Endothelial cell of hepatic sinusoid (primary cell): ENCODE measurements at regions not wholly inside any gene's neighbourhood (a gene's known extent, or its start where the extent isn't known, plus 50 kb on each side); places are given as distances from the start of the nearest gene placed in this dataset.

Source experiments
- in situ Hi-C: cut with HindIII; loops from 2 replicates; pipeline ENCODE4 v1.10.0; 2017; ENCODE audit warnings: low sequenced_read_pairs

DNA sequence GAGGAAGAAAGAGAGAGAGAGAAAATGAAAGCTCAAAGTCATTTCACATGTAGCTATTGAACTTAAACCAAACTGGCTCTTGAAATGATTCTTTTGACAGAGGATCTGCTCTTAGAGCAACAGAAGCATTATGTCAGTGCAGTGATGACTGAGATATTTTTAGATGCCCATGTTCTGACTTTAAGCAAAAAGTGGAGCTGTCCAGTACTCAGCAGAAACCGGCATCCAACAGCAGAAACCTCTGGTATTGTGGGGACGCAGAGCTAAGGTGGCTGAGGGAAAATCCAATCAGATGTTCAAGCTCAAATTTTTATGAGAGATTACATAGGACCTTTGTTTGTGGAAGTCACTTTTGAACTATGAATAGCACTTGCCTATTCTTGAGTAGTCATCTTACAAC, 69.8 kb upstream of the ANKFN1 start:
- in situ Hi-C loops: no loop called here

DNA sequence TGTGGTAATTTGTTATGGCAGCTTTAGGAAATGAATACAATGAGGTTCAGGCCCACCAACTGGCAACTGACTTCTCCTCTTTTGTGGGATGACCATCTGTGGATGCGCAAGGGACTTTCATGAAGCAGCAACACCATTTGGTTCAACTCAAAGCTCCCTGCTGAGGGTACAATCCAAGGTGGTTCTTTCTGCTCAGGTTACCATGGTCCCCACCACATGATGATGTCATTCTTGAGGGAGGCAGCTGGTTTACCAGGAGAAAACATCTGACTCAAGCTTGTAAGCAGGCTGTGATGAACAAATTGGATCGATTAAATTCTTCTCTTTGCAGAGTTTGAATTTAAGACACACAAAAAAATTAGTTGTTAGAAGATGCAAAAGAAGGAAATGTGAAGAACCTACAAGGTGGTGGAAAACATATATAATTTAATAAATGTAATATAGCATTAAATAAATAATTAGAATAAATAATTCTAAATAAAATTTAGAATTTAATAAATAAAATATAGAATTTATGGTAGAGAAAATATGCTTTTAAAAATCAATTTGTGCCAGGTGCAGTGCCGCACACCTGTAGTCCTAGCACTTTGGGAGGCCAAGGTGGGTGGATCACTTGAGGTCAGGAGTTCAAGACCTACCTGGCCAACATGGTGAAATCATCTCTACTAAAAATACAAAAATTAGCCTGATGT, 67.6 kb upstream of the ANKFN1 start:
- in situ Hi-C loops: no loop called here

GRCh38 chr17:56087199-56087598, 66.1 kb upstream of the ANKFN1 start:
- in situ Hi-C loops: no loop called here

DNA sequence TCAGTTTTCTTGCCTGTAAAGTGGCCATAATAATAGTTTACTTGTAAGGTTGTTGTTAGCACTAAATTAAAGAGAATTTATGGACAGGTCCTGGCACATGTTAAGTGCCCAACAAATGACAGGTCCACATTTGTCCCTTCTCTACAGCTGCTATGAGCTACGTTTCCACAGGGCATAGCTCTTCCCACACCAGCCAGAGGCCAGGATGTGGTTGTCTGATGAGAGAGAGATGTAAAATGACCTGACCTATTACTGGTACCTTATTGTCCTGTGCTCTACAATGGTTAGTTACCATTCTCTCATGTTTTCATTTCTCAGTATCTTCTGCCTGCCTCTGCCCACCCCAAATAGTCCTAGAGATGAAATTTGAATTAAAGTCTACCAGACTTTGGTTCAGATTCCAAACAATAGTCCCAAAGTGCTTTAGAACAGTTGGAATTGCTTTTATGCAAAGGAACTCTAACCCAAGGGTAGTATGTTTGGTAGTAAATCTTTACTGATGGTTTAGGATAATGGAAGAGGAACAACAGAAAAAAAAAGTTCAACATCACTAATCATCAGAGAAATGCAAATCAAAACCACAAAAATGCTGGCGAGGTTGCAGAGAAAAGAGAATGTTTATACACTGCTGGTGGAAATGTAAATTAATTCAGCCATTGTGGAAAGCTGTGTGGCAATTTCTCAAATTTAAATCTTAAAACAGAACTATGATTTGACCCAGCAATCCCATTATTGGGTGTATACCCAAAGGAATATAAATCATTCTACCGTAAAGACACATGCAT, 57.1 kb upstream of the ANKFN1 start:
- in situ Hi-C loops: no loop called here

DNA sequence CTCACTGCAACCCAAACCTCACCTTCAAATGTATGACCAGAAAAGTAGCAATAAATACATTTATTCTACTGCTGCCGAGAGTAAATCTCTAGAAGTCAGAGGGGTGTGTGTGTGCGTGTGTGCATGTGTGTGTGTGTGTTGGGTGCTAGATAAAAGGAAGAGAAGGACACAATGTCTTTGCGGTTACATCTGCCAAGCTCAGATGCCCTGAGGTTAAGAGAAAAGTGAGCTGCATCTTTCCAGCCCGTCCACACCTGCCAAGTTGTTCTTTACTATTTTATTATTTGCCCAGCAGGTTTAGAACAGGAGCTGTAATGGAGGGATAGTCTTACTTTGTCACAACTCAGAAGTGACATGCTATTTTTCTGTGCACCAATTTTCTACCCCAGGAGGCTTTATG, 54.5 kb upstream of the ANKFN1 start:
- in situ Hi-C loops: no loop called here

GRCh38 chr17:56099649-56100048, 53.6 kb upstream of the ANKFN1 start:
- in situ Hi-C loops: no loop called here
